GM12874 (cell line): ENCODE measurements at regions not wholly inside any gene's neighbourhood (a gene's known extent, or its start where the extent isn't known, plus 50 kb on each side); places are given as distances from the start of the nearest gene placed in this dataset.

Experiments used
- CTCF ChIP-seq: IDR thresholded peaks from 2 replicates; pipeline ENCODE4 v1.5.1; 2011; ENCODE audit warnings: low read depth, mild to moderate bottlenecking, control low read depth, low read length, moderate library complexity; ENCODE audit not compliant: insufficient read depth

GRCh38 chr9:89718651-89719050 is 113.8 kb downstream of the GADD45G start:
- no peak for TF ChIP-seq CTCF

- TF ChIP-seq CTCF, result no peak
Measured at GRCh38 chr9:89719202-89719601, 114.4 kb downstream of the GADD45G start.

- no peak for TF ChIP-seq CTCF
Measured at GRCh38 chr9:89720696-89721175, 115.9 kb downstream of the GADD45G start.

GRCh38 chr9:89721176-89721700 is 116.4 kb downstream of the GADD45G start:
- TF ChIP-seq CTCF, result no peak

- no peak for TF ChIP-seq CTCF
Measured at GRCh38 chr9:89721971-89722530, 117.2 kb downstream of the GADD45G start.

GRCh38 chr9:89722712-89723111 is 117.9 kb downstream of the GADD45G start:
- TF ChIP-seq CTCF, result no peak

GRCh38 chr9:89723469-89724100 is 118.8 kb downstream of the GADD45G start:
- TF ChIP-seq CTCF, result no peak
